ENCODE measurements at regions not wholly inside any gene's neighbourhood (a gene's known extent, or its start where the extent isn't known, plus 50 kb on each side); places are given as distances from the start of the nearest gene placed in this dataset.
"Not testable (repeated sequence)": the region's sequence is repeated elsewhere in the genome, so short reads cannot be mapped to it uniquely, and the experiment has no call there.

GRCh38 chr4:167896260-167896659, 196.1 kb upstream of the ANXA10 start:
- not testable (repeated sequence) for TF ChIP-seq CTCF (optimal IDR thresholded peaks at IDR 0.05 in 1 of 3, IDR thresholded peaks at IDR 0.05 in 1 of 3, conservative IDR thresholded peaks at IDR 0.05 in 1 of 3; ENCODE audit: extremely low read depth in 1 of 3, insufficient read depth in 2 of 3, low read length in 3 of 3); EZH2 (IDR thresholded peaks at IDR 0.05; ENCODE audit: low read length)

Measured in keratinocyte (primary cell).